ENCODE measurements at regions not wholly inside any gene's neighbourhood (a gene's known extent, or its start where the extent isn't known, plus 50 kb on each side); places are given as distances from the start of the nearest gene placed in this dataset.
"Not testable (repeated sequence)": the region's sequence is repeated elsewhere in the genome, so short reads cannot be mapped to it uniquely, and the experiment has no call there.

DNA sequence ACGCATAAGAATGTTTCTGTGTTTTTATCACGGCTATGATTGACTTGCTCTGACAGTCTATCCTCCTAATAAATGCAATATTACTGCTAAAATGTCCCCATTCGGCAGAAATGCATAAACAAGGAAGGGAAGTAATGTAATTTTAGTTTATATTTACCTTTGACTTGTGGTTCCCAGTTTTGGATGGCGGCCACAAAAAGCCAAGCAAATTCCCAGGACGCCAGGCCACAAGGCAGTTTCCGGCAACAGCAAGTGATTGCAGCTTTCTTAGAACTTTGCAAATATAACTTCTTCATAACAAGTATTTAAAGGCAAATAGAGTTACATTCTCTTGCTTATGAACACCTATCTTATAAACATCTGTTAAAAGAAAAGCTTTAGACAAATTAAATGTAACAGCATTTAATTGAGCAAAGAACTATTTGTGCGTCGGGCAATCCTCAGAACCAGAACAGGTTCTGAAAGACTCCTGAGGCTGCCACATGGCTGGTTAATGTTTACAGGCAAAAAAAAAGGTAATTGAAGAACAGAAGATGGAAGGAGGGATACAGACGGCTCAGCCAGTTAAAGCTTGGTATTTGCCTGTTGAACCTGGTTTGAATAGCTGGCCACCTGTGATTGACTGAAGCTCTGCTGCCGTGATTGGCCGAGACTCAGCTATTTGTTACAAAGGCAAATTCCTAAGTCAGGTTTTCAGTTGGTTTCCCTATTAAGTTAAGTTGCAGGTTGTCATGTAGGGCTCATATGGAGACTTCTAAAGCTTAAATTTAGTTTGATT, 80.8 kb downstream of the C21orf91 start:
- no peak for DNase-seq

DNA sequence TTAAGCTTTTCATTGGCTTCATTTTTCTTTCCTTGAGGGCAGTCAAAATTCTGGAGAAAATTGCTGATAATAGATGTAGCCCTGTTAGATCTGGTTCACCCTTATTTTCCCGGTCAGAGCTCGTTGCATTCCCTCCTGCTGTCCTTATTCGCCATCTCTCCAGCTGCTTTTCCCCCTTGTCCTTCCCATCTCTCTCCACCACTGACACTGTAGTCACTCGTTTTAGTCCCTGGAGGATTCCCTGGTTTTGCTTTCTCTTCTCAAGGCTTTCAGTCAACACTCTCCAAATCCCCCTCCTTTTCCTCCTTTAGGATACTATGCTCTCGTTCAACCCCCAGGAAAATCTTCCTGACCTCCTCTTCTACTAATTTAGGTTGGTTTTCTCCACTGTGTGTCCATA, 83.1 kb downstream of the C21orf91 start:
- no peak for DNase-seq

GRCh38 chr21:17733209-17733608, 85.9 kb downstream of the C21orf91 start:
- no peak for DNase-seq

- DNase-seq, result no peak
Observed at GRCh38 chr21:17732306-17732705, 86.8 kb downstream of the C21orf91 start.

DNA sequence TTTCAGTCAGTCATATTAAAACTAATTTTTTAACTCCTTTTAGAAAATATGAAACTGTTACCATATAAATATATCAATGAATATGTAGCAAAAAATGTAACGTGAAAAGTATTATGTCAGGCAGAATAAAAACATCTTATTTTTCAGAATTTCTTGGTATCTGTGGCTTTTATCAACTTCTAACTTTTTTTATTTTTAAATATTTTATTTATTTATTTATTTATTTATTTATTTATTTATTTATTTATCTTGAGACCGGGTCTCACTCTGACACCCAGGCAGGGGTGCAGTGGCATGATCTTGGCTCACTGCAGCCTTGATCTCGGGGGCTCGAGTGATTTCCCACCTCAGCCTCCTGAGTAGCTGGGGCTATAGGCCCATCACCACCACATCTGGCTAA, 87.6 kb downstream of the C21orf91 start:
- no peak for DNase-seq

DNA sequence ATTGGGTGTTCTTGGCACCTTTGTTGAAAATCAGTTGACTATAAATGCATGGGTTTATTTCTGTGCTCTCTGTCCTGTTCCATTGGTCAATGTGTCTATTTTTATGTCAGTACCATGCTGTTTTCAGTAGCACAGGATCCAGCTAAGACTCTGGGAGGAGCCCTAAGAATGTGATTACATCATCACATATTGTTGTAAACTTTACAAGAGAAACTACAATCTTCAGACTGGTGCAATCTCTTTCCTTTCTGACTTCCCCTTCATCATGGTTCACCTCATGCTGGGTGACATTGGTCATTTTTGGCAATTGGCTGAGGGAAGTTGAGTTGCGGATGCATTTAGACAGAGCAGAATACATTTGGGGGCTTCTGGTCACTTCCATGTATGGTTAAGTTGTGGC, 88.4 kb downstream of the C21orf91 start:
- no peak for DNase-seq

DNA sequence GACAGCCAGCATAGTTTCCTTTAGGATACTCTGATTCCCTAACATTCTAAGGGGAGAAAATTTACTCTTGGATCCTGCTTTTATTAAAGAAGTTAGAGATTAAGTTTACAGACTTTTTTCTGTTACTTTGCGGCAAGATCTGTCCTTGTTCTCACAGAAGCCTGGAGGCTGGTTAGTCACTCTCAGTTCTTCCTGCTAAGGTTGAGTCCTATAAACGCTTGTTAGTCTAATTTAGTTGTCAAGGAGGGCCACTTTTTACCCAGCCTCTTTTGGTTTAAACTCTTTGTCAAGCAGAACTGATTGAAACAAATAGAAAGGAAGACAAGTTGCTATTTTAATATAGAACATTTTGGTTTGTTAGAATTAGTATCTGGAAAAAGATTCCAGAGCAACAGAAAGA, 89.7 kb downstream of the C21orf91 start:
- DNase-seq, result no peak

- DNase-seq, result no peak
Observed at GRCh38 chr21:17727361-17727760, 91.8 kb downstream of the C21orf91 start.

GRCh38 chr21:17726047-17726829, 92.9 kb downstream of the C21orf91 start:
- DNase-seq, result no peak

GRCh38 chr21:17725339-17725738, 93.8 kb downstream of the C21orf91 start:
- no peak for DNase-seq

- DNase-seq, result no peak
Observed at GRCh38 chr21:17712887-17713286, 100.2 kb upstream of the BTG3 start.

DNA sequence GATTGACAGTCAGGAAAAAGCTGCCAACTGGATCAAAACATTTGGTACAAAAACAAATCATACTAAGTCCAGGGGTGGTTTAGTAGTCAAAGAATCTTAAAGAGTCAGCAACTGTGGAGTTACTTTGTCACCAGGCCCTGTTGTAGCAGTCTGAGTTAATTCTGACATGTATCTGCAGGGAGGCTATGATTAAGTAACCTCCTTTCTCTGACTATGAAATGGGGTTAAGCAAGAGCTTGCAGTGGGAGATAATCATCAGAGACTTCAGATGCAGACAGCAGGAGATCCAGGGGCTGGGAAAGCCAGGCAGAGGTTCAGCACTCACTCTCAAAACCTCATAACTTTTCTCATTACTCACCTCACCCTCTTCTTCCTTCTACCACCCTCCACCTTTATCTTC, 99.2 kb upstream of the BTG3 start:
- no peak for DNase-seq

GRCh38 chr21:17709266-17709611, 96.5 kb upstream of the BTG3 start:
- no peak for DNase-seq

GRCh38 chr21:17708522-17709265, 96.0 kb upstream of the BTG3 start:
- DNase-seq, result no peak

- DNase-seq, result no peak
Observed at GRCh38 chr21:17699524-17700189, 87.0 kb upstream of the BTG3 start.

DNA sequence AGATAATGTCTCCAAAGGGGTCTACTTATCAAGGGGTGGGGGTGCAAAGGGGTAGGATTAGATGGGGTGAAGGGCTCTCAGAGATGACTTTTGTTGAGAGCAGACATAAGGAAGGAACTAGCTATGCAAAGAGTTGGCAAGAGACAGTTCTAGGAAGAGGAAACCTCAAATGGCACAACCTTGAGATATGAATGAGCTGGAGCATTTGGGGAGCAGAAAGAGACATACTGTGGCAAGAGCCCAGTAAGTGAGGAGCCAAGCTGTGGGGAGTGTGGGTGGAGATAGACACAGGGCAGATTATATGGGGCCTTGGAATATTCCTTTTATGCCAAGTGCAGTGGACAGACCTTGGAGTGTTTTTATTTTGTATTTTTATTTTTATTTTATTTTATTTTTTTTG, 84.8 kb upstream of the BTG3 start:
- no peak for DNase-seq

DNA sequence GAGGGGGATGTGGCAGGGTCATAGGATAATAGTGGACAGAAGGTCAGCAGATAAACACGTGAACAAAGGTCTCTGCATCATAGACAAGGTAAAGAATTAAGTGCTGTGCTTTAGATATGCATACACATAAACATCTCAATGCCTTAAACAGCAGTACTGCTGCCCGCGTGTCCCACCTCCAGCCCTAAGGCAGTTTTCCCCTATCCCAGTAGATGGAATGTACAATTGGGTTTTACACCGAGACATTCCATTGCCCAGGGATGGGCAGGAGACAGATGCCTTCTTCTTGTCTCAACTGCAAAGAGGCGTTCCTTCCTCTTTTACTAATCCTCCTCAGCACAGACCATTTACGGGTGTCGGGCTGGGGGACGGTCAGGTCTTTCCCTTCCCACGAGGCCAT, 81.7 kb upstream of the BTG3 start:
- DNase-seq, result not testable (repeated sequence)

DNA sequence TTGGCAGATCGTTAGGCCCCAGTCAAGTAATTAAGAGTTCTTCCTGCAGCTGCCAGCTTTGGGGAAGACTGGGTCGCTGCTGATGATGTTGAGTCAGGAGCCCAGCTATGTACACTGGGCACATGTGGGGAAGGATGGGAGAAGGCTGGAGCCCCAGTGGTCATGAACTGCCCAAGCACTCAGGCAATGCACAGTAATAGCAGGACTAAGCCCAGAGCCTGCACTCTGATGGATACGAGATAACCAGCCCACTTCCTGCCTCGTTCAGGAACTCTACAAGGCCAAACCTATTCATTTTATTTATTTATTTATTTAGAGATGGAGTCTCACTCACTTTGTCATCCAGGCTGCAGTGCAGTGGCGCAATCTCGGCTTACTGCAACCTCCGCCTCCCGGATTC, 81.1 kb upstream of the BTG3 start:
- DNase-seq, result no peak

GRCh38 chr21:17690078-17690494, 77.4 kb upstream of the BTG3 start:
- DNase-seq, result no peak

DNA sequence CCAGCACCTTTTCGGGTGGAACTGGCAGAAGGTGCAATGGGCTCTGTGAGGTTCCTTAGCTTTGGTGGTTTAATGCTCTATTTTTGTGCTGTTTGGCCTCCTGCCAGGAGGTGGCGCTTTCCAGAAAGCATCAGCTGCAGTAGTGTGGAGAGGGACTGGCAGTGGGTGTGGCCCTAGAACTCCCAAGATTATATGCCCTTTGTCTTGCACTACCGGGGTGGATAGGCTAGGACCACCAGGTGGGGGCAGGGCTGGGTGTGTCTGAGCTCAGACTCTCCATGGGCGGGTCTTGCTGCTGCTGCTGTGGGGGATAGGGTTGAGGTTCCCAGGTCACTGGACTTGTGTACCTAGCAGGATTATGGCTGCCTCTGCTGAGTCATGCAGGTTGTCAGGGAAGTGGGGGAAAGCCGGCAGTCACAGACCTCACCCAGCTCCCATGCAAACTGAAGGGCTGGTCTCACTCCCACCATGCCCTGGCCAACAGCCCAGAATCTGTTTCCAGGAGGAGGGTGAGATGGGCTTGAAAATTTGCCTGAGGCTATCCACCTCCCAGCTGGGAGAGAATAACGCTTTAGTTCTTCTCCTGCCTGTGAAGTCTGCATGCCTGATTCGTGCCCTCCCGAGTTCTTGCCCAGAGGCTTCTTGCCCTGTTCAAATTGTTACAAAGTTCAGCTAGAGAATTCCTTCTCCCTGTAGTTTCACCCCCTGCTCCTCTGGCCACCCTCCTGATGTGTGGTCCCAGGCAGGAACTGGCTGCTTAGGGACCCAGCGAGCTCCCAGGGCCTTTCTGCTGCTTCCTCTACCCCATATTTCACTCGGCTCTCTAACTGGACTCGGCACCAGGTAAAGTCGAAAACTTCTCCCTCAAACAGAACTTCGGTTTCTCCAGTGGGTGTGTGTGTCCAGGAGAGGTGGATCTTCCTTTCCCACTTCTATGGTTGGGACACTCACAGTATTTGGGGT, 76.5 kb upstream of the BTG3 start:
- DNase-seq, result peak; percentile 3 to 16 (median 7)

GRCh38 chr21:17682924-17683323, 70.2 kb upstream of the BTG3 start:
- no peak for DNase-seq

DNA sequence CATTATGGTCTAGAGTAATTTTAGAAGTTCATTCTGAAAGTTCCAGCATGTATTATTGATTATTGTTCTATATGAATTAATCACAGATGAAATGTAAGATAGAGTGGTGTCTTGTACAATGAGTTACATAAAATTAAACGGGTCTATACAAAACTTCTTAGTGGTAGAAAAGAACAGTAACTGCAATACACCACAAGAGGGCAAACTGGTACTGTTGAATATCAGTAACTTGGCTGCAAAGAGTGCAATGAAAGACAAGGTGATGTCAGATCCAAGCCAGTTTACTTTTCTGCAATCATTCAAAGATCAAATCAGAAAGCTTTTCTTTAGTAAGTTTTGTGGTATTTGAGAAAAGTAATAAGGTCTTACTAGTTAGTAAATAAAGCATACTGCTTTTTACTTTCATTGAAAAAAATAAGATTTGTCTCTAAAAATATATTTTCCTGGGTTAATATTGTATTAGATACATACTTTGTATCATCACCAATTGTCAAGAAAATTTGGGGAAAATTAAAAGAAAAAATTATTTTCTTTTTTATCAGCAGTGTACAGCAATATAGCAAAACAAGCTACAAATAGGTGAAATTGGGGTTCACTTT, 66.4 kb upstream of the BTG3 start:
- no peak for DNase-seq
